ENCODE measurements at regions not wholly inside any gene's neighbourhood (a gene's known extent, or its start where the extent isn't known, plus 50 kb on each side); places are given as distances from the start of the nearest gene placed in this dataset.
"Not testable (repeated sequence)": the region's sequence is repeated elsewhere in the genome, so short reads cannot be mapped to it uniquely, and the experiment has no call there.

GRCh38 chr15:21174761-21175160 lies 265.5 kb downstream of the POTEB3 start:
- not testable (repeated sequence) for DNase-seq; H3K9me3 Mint-ChIP-seq; H3K36me3 Mint-ChIP-seq (ENCODE audit: low read depth); H3K27me3 Mint-ChIP-seq (ENCODE audit: low read depth, poor library complexity); H3K4me3 Mint-ChIP-seq; H3K27ac Mint-ChIP-seq; H3K4me1 Mint-ChIP-seq

GRCh38 chr15:21151203-21151966 lies 285.3 kb upstream of the POTEB2 start:
- not testable (repeated sequence) for DNase-seq; H3K9me3 Mint-ChIP-seq; H3K36me3 Mint-ChIP-seq (ENCODE audit: low read depth); H3K4me3 Mint-ChIP-seq; H3K4me1 Mint-ChIP-seq; H3K27ac Mint-ChIP-seq; H3K27me3 Mint-ChIP-seq (ENCODE audit: low read depth, poor library complexity)

- DNase-seq, H3K4me3 Mint-ChIP-seq: not testable (repeated sequence)
Measured at GRCh38 chr15:21148136-21148535, 282.0 kb upstream of the POTEB2 start.

GRCh38 chr15:21133893-21134292 lies 267.8 kb upstream of the POTEB2 start:
- H3K4me3 Mint-ChIP-seq; H3K4me1 Mint-ChIP-seq; H3K27me3 Mint-ChIP-seq (ENCODE audit: low read depth, poor library complexity); DNase-seq; H3K36me3 Mint-ChIP-seq (ENCODE audit: low read depth); H3K9me3 Mint-ChIP-seq; H3K27ac Mint-ChIP-seq: not testable (repeated sequence)

More at GRCh38 chr15:21148136-21148535, 282.0 kb upstream of the POTEB2 start:
- H3K27ac Mint-ChIP-seq; H3K9me3 Mint-ChIP-seq; H3K27me3 Mint-ChIP-seq (ENCODE audit: low read depth, poor library complexity); H3K36me3 Mint-ChIP-seq (ENCODE audit: low read depth); H3K4me1 Mint-ChIP-seq: not testable (repeated sequence)

GRCh38 chr15:21112271-21113053 lies 246.3 kb upstream of the POTEB2 start:
- not testable (repeated sequence) for H3K4me1 Mint-ChIP-seq; H3K9me3 Mint-ChIP-seq; H3K36me3 Mint-ChIP-seq (ENCODE audit: low read depth); H3K27ac Mint-ChIP-seq; H3K27me3 Mint-ChIP-seq (ENCODE audit: low read depth, poor library complexity); DNase-seq; H3K4me3 Mint-ChIP-seq

- not testable (repeated sequence) for H3K4me1 Mint-ChIP-seq; H3K9me3 Mint-ChIP-seq; H3K36me3 Mint-ChIP-seq (ENCODE audit: low read depth); H3K27ac Mint-ChIP-seq; DNase-seq; H3K27me3 Mint-ChIP-seq (ENCODE audit: low read depth, poor library complexity); H3K4me3 Mint-ChIP-seq
Measured at GRCh38 chr15:21111861-21112260, 245.7 kb upstream of the POTEB2 start.

GRCh38 chr15:21111172-21111571 lies 245.1 kb upstream of the POTEB2 start:
- H3K27ac Mint-ChIP-seq; H3K4me1 Mint-ChIP-seq; H3K27me3 Mint-ChIP-seq (ENCODE audit: low read depth, poor library complexity); H3K4me3 Mint-ChIP-seq; DNase-seq; H3K9me3 Mint-ChIP-seq; H3K36me3 Mint-ChIP-seq (ENCODE audit: low read depth): not testable (repeated sequence)

GRCh38 chr15:21110187-21110804 lies 244.2 kb upstream of the POTEB2 start:
- H3K27ac Mint-ChIP-seq; H3K36me3 Mint-ChIP-seq (ENCODE audit: low read depth); H3K4me3 Mint-ChIP-seq; H3K27me3 Mint-ChIP-seq (ENCODE audit: low read depth, poor library complexity); H3K9me3 Mint-ChIP-seq; H3K4me1 Mint-ChIP-seq: not testable (repeated sequence)
- DNase-seq = peak; percentile 26

GRCh38 chr15:21108384-21108783 lies 242.3 kb upstream of the POTEB2 start:
- H3K27ac Mint-ChIP-seq; H3K4me3 Mint-ChIP-seq; H3K4me1 Mint-ChIP-seq; H3K27me3 Mint-ChIP-seq (ENCODE audit: low read depth, poor library complexity); DNase-seq; H3K9me3 Mint-ChIP-seq; H3K36me3 Mint-ChIP-seq (ENCODE audit: low read depth): not testable (repeated sequence)

GRCh38 chr15:21107399-21108381 lies 241.6 kb upstream of the POTEB2 start:
- H3K4me1 Mint-ChIP-seq; H3K27ac Mint-ChIP-seq; H3K36me3 Mint-ChIP-seq (ENCODE audit: low read depth); H3K4me3 Mint-ChIP-seq; H3K27me3 Mint-ChIP-seq (ENCODE audit: low read depth, poor library complexity); H3K9me3 Mint-ChIP-seq; DNase-seq: not testable (repeated sequence)

- H3K27me3 Mint-ChIP-seq (ENCODE audit: low read depth, poor library complexity); H3K27ac Mint-ChIP-seq; H3K4me3 Mint-ChIP-seq; H3K36me3 Mint-ChIP-seq (ENCODE audit: low read depth); DNase-seq; H3K4me1 Mint-ChIP-seq; H3K9me3 Mint-ChIP-seq: not testable (repeated sequence)
Measured at GRCh38 chr15:21096599-21096998, 230.5 kb upstream of the POTEB2 start.

- H3K36me3 Mint-ChIP-seq (ENCODE audit: low read depth); H3K4me3 Mint-ChIP-seq; H3K9me3 Mint-ChIP-seq; H3K4me1 Mint-ChIP-seq; DNase-seq; H3K27me3 Mint-ChIP-seq (ENCODE audit: low read depth, poor library complexity); H3K27ac Mint-ChIP-seq: not testable (repeated sequence)
Measured at GRCh38 chr15:21079544-21079943, 213.4 kb upstream of the POTEB2 start.

GRCh38 chr15:21068917-21069316 lies 202.8 kb upstream of the POTEB2 start:
- not testable (repeated sequence) for H3K4me1 Mint-ChIP-seq; DNase-seq; H3K4me3 Mint-ChIP-seq; H3K27me3 Mint-ChIP-seq (ENCODE audit: low read depth, poor library complexity); H3K36me3 Mint-ChIP-seq (ENCODE audit: low read depth); H3K27ac Mint-ChIP-seq
- peaks cover 14% of the 10 kb centered on the region for H3K9me3 Mint-ChIP-seq

GRCh38 chr15:21063512-21063911 lies 197.4 kb upstream of the POTEB2 start:
- H3K27ac Mint-ChIP-seq; H3K27me3 Mint-ChIP-seq (ENCODE audit: low read depth, poor library complexity); H3K36me3 Mint-ChIP-seq (ENCODE audit: low read depth); DNase-seq; H3K4me1 Mint-ChIP-seq; H3K4me3 Mint-ChIP-seq: not testable (repeated sequence)
- H3K9me3 Mint-ChIP-seq = peaks cover 20% of the 10 kb centered on the region

Data from nephron progenitor cell (in vitro differentiated cells).